ENCODE measurements at regions not wholly inside any gene's neighbourhood (a gene's known extent, or its start where the extent isn't known, plus 50 kb on each side); places are given as distances from the start of the nearest gene placed in this dataset.
"Not testable (repeated sequence)": the region's sequence is repeated elsewhere in the genome, so short reads cannot be mapped to it uniquely, and the experiment has no call there.

DNA sequence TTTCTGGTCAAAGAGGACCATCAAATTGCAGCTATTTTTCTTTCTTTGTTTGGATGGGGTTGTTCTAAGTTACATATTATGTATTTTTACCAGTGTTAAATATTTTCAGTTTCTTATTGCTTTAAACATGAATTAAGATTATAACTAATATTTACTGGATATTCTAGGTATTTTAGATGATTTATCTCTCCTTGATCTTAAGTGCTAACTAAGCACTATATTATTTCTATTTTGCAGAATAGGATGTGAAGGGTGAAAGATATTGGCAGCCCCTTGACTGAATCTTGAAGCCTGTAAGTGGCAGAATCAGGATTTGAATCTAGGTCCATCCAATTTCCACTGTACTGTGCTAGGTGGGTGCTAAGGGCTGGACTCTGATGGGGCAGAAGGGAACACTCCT is 307.3 kb upstream of the CCL2 start:
- intact Hi-C loops (cut with micrococcal nuclease): no loop called here

DNA sequence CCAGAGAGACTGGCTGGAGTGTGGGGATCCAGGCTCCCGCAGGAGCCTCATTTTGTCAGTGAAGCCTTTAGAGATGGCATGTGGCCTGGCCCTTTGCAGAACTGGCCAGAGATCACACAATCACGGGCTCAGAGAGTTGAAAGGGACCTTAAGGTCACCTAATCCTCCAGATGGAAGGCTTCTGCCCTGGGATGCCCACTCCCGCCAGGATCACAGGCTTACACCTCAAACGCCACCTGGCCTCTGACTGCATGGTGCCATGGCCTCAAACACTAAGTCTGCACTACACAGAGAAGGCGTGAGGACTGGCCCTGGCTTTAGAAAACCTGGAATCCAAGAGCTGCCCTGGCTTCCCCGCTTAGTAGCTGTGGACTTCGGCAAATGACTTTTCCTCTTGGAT is 306.8 kb upstream of the CCL2 start:
- no peaks in the 10 kb centered on the region for H3K36me3 Mint-ChIP-seq (ENCODE audit: low read depth)
- H3K9me3 Mint-ChIP-seq: no peaks in the 10 kb centered on the region
- intact Hi-C loops (cut with micrococcal nuclease): no loop called here
- H3K4me3 Mint-ChIP-seq: no peak overlapping the region
- H3K27me3 Mint-ChIP-seq: peaks cover 9% of the 10 kb centered on the region
- DNase-seq: no peak
- no peak overlapping the region for H3K27ac Mint-ChIP-seq
- H3K4me1 Mint-ChIP-seq: no peaks in the 10 kb centered on the region

More for the DNA sequence above, 307.3 kb upstream of the CCL2 start:
- Mint-ChIP-seq H3K36me3 (ENCODE audit: low read depth) (no peaks in the 10 kb centered on the region), H3K27me3 (peaks cover 9% of the 10 kb centered on the region), H3K4me3 (no peak overlapping the region), H3K9me3 (no peaks in the 10 kb centered on the region), H3K27ac (no peak overlapping the region), H3K4me1 (no peaks in the 10 kb centered on the region)
- DNase-seq: no peak

DNA sequence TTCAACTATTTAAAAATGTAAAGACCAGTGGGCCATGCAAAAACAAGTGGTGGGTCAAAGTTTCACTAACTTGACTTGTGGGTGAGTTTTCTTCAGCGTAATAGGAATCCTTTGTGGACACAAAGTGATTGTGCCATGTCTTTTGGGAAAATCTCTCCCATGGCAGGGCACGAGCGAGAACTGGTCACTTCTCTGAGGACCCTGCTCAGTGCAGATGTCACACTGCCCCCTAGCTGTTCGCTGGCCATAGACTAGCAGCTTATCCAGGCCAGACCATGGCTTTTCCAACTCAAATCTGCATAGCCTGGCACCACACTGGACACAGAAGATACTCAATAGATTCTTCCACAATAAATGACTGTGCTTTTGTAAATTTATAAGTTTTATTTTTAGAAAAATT is 306.0 kb upstream of the CCL2 start:
- Mint-ChIP-seq H3K4me3 (no peak overlapping the region), H3K36me3 (ENCODE audit: low read depth) (no peaks in the 10 kb centered on the region)

DNA sequence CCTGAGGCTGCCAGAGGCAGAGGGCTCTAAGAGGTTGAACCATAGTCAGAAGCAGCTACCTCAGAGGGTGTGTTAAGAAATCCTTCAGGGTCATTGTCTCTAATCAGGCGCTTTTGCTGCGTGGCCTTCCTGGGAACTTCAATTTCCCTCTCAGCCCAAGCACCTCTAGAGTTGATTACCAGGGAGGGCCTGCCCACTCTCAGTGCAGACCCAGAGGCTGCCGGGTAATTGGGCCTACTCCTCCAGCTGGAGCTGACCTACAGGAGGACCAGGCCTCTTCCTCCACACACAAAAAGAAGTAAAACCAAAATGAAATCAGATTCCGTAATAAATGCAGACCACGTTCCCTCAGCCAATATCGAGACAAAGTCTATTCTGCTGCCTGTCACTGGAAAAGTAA is 305.0 kb upstream of the CCL2 start:
- Mint-ChIP-seq H3K27ac (no peak overlapping the region), H3K36me3 (ENCODE audit: low read depth) (no peaks in the 10 kb centered on the region), H3K4me1 (no peaks in the 10 kb centered on the region), H3K27me3 (peaks cover 11% of the 10 kb centered on the region), H3K9me3 (no peaks in the 10 kb centered on the region), H3K4me3 (no peak overlapping the region)
- DNase-seq: no peak
- intact Hi-C loops (cut with micrococcal nuclease): no loop called here

More for the DNA sequence above, 306.0 kb upstream of the CCL2 start:
- DNase-seq: no peak
- Mint-ChIP-seq H3K9me3 (no peaks in the 10 kb centered on the region), H3K27me3 (peaks cover 12% of the 10 kb centered on the region), H3K4me1 (no peaks in the 10 kb centered on the region), H3K27ac (no peak overlapping the region)
- intact Hi-C loops (cut with micrococcal nuclease): no loop called here

DNA sequence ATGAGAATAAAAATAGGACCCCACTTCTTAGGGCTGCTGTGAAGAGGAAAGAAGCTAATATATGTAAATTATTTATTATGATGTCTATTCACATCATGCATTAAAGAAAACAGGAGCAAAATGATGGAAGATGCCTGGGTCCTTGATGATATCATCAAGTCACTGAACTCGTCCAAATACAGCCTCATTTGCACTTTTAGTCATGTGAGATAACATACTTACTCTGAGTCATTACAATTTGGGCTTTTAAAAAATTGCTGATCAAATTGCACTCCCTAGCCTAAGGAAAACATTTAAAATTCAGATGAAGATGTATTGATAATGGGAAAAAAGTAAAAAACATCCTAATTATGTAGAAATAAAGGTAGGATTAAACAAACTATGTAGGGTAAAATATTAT is 302.7 kb upstream of the CCL2 start:
- DNase-seq: no peak
- Mint-ChIP-seq H3K4me1 (no peaks in the 10 kb centered on the region), H3K27ac (no peak overlapping the region), H3K4me3 (no peak overlapping the region), H3K27me3 (peaks cover 15% of the 10 kb centered on the region), H3K9me3 (peaks cover 6% of the 10 kb centered on the region), H3K36me3 (ENCODE audit: low read depth) (no peaks in the 10 kb centered on the region)
- intact Hi-C loops (cut with micrococcal nuclease): no loop called here

DNA sequence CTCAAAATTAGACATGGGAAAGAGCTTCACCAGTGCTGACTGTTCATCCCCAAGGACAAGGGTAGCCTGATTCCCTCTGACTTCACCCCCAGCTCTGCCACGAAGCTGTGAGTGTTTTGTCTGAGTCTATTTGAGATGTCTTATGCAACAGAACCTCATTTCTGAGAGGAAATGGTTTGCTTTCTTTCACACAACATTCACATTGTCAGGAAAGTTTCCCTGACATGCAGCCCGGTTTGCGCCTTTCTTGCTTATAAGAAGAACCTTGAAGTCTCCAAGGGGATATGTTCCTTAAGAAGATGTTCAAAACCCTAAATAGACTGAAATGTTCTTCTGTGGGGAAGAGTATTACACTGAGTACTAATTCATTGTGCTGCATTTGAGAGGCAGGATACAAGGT is 300.5 kb upstream of the CCL2 start:
- Mint-ChIP-seq H3K9me3 (peaks cover 17% of the 10 kb centered on the region), H3K27me3 (peaks cover 13% of the 10 kb centered on the region), H3K36me3 (ENCODE audit: low read depth) (no peaks in the 10 kb centered on the region), H3K27ac (no peak overlapping the region), H3K4me3 (no peak overlapping the region), H3K4me1 (no peaks in the 10 kb centered on the region)
- intact Hi-C loops (cut with micrococcal nuclease): no loop called here
- no peak for DNase-seq

DNA sequence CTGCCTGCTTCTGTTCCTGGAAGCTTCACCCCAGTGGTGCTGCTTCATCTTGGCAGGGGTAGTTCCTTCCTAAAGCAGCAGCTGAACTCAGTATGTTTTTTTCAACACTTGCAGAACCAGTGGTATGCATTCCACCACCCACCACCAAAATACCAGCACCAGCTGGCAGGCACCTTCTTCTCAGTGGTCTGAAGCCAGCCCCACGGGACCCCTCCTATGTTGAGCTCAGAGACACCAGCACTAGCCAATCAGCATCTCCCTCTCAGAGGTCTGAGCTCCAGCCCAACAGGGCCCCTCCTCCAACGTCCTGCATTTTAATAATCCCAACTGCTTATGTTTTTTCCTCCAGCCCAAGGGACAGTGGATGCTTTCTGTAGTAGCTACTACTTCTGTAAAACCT is 299.6 kb upstream of the CCL2 start:
- Mint-ChIP-seq H3K4me3 (no peak overlapping the region), H3K27ac (no peak overlapping the region), H3K27me3 (peaks cover 13% of the 10 kb centered on the region), H3K4me1 (no peaks in the 10 kb centered on the region), H3K36me3 (ENCODE audit: low read depth) (no peaks in the 10 kb centered on the region), H3K9me3 (peaks cover 20% of the 10 kb centered on the region)
- intact Hi-C loops (cut with micrococcal nuclease): no loop called here
- no peak for DNase-seq

DNA sequence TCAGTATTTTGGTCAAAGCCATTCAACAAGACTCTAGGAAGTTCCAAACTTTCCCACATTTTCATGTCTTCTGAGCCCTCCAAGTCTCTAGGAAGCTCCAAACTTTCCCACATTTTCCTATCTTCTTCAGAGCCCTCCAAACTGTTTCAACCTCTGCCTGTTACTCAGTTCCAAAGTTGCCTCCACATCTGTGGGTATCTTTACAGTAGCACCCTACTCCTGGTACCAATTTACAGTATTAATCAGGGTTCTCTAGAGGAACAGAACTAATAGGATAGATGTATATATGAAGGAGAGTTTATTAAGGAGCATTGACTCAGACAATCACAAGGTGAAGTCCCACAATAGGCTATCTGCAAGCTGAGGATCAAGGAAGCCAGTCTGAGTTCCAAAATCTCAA is 296.0 kb upstream of the CCL2 start:
- Mint-ChIP-seq H3K9me3 (peaks cover 27% of the 10 kb centered on the region), H3K27me3 (peaks cover 14% of the 10 kb centered on the region), H3K4me1 (peaks cover 12% of the 10 kb centered on the region)
- H3K4me3 Mint-ChIP-seq; intact Hi-C loops (cut with micrococcal nuclease); H3K36me3 Mint-ChIP-seq (ENCODE audit: low read depth); DNase-seq; H3K27ac Mint-ChIP-seq: not testable (repeated sequence)

DNA sequence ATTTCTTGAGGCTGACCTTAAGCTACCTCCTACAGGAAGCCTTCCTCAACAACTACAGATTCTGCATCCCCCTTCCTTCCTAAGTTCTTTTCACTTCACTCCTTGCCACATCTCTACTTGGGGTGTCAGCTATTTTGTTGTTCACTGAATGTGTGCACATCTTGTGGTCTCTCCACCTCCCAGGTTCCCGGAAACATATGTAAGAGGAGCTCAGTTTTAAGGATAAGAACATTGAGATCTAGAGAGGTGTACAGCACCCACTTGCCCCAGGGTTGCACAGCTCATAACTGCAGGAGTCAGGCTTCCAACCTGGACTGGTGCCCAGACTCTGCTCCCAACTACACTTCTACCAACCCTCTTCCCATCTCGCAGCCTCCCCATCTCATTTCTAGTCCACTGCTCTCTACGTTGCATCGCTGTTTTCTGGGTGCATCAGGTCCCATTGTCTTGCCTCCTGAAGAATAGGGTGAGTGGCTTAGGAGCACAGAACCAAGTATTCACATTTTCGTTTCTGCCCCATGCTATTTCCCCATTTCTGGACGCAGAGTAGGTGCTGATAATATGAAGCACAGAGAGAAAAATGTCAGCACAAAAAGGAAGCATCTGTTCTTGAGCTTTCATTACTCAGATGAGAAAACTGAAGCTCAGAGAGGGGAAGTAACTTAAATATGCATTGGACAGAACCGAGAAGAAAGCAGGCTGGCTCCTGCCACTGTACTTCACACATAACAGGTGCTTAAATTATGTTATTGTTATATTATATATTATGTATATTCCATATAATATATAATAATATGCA is 292.0 kb upstream of the CCL2 start:
- Mint-ChIP-seq H3K36me3 (ENCODE audit: low read depth) (peaks cover 1% of the 10 kb centered on the region), H3K4me1 (peaks cover 32% of the 10 kb centered on the region), H3K9me3 (peaks cover 20% of the 10 kb centered on the region), H3K4me3 (no peak overlapping the region), H3K27me3 (peaks cover 6% of the 10 kb centered on the region), H3K27ac (no peak overlapping the region)
- intact Hi-C loops (cut with micrococcal nuclease): loop anchor here (10.0 kb wide), 1 partner anchor 422 kb away; no protein-coding TSS in a partner anchor
- no peak for DNase-seq

DNA sequence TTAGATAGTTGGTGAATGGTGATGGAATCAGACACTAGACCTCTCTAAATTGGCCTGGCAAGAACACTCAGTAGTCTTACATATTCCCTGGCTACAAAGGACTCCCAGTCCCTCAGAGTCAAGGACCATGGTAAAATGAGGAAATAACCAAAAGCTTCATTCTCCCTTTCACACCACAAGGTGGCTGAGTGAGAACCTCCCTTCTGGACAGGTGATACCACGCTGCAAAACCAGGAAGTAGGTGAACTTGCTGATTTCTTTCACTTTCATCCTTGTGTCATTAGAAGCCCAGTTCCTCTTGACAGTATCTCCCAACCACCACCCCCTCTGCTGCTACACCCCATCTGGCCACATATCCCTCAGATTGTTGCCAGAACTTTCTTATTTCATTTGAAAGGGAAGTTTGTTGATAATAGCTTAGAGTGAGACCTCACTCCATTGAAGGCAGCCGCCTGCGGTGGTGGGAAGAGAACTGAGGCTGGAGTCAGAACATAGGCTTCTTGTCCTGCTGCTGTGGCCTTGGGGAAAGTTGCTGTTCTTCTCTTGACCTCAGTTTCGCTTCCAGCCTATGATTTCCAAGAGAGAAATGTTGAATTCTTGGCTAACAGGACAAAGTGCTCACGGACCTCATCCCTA is 290.6 kb upstream of the CCL2 start:
- Mint-ChIP-seq H3K4me1 (peaks cover 45% of the 10 kb centered on the region), H3K9me3 (peaks cover 13% of the 10 kb centered on the region), H3K4me3 (peak overlapping the region; percentile 43), H3K36me3 (ENCODE audit: low read depth) (peaks cover 1% of the 10 kb centered on the region), H3K27ac (no peak overlapping the region), H3K27me3 (peaks cover 6% of the 10 kb centered on the region)
- intact Hi-C loops (cut with micrococcal nuclease): loop anchor here (10.0 kb wide), 1 partner anchor 420 kb away; no protein-coding TSS in a partner anchor
- DNase-seq: peak; percentile 81

DNA sequence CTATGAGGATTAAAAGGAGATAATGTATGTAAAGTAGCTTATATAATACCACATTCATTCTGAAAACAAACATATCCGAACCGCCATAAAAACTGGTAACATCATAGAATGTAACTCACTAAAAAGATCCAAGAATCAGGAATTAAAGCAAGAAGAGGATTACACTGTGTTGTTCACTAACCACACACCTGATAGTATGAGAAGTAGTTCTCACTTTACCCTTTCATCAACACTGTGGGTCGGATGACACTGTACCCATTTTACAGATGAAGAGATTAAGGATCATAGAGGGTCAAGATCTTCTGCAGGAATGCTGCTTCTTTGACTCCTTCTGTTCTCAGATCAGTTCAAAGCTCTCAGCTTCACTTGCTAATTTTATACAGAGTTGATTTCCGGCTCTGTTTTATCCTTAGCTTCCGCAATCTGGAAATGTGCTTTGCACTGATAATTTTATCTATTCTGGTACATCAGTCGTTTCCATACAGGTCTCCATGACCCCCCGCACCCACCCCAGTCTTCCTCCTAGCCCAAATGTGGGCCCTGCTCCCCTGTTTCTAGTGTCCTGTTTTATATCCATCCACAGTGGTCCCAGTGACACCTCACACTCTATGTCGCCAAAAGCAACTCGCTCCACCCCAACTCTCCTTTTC is 288.6 kb upstream of the CCL2 start:
- Mint-ChIP-seq H3K27ac (no peak overlapping the region), H3K9me3 (peaks cover 10% of the 10 kb centered on the region), H3K4me3 (no peak overlapping the region), H3K27me3 (peaks cover 7% of the 10 kb centered on the region), H3K4me1 (peaks cover 47% of the 10 kb centered on the region), H3K36me3 (ENCODE audit: low read depth) (peaks cover 1% of the 10 kb centered on the region)
- no peak for DNase-seq
- intact Hi-C loops (cut with micrococcal nuclease): loop anchor here (10.0 kb wide), 1 partner anchor 418 kb away; no protein-coding TSS in a partner anchor

DNA sequence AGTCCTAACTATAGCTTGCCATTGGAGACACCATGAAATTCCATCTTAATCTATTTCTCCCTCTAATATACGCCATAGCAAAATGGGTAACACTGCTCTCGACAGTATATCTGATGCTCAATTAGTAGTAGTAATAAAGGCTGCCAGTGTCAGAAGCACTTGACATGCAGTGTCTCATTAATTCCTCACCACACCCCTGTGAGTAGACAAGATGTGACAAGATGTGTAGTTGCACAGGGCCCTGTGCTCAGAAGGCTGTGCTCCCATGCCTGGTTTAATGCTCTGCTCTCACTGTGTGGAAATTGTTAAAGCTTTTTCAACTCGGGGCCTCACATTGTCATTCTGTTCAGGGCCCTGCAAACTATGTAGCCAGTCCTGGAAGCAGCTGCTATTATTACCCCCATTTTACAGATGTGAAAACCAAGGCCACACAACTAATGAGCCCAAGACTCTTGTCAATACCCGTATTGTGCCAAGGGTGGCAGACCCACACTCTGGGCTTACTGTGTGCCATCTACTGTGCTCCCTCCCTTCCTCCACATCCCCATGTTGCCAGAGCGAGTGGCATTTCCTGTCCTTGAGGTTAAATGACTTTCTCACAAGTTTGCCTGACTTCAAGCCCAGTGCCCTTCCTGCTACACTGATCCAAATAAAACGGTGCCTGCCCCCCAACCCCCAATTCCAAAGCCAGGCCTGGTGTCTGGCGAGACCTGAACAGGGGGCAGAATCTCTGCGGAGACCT is 287.3 kb upstream of the CCL2 start:
- Mint-ChIP-seq H3K27ac (peak overlapping the region; percentile 83), H3K9me3 (peaks cover 9% of the 10 kb centered on the region), H3K27me3 (peaks cover 7% of the 10 kb centered on the region), H3K4me3 (peak overlapping the region; percentile 64), H3K4me1 (peaks cover 43% of the 10 kb centered on the region), H3K36me3 (ENCODE audit: low read depth) (peaks cover 1% of the 10 kb centered on the region)
- peak; percentile 65 for DNase-seq
- intact Hi-C loops (cut with micrococcal nuclease): loop anchor here (10.0 kb wide), 1 partner anchor 417 kb away; no protein-coding TSS in a partner anchor

DNA sequence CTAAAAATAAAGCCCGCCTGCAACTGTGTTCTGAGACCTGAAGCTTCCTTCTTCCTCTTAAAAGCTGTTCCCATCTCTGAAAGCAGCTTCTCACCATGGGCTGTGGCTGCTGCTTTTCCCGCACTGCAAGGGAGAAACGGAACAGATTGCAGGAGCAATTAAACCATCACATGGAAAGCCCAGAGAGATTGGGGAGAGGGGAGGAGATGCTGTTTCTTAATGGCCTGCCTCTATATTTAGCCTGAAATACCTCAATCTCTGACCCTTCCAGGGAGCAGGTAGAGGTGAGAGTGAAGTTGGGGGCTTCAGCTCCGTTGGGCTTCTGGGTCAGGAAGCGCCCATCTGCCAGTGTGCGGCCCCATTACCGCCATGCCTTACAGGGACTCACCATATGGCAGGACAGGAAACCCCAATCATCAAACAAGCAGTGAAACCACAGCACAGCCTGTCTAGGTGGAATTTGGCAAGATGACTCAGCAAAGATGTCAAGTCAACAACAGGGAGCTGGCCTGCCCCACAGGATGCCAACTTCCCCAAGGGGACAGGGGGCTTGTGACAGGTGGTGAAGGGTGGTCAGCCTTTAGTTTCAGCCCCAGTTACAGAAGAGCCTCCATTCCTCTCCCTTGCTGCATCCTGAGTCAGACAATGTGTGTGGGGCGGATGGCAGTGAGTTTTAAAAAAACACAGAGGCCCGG is 286.6 kb upstream of the CCL2 start:
- peak overlapping the region; percentile 64 for H3K4me3 Mint-ChIP-seq
- peak overlapping the region; percentile 83 for H3K27ac Mint-ChIP-seq
- H3K9me3 Mint-ChIP-seq: peaks cover 4% of the 10 kb centered on the region
- peaks cover 1% of the 10 kb centered on the region for H3K36me3 Mint-ChIP-seq (ENCODE audit: low read depth)
- DNase-seq: peak; percentile 84
- intact Hi-C loops (cut with micrococcal nuclease): loop anchor here (10.0 kb wide), 1 partner anchor 416 kb away; no protein-coding TSS in a partner anchor
- peaks cover 40% of the 10 kb centered on the region for H3K4me1 Mint-ChIP-seq
- peaks cover 9% of the 10 kb centered on the region for H3K27me3 Mint-ChIP-seq

Measured in activated CD4-positive, alpha-beta T cell treated with anti-CD3 and anti-CD28 coated beads, Interleukin-2, amount 10 ng/mL, durations not matched to agents 24 days and 14 days (primary cell).